ENCODE measurements at regions not wholly inside any gene's neighbourhood (a gene's known extent, or its start where the extent isn't known, plus 50 kb on each side); places are given as distances from the start of the nearest gene placed in this dataset.

- no peaks in the 10 kb centered on the region for H3K9me3 ChIP-seq (ENCODE audit: control insufficient read depth, low read length)
- H2BK5ac ChIP-seq (ENCODE audit: low read depth, low read length, poor library complexity, severe bottlenecking), result no peak overlapping the region
- H3K4me3 ChIP-seq (ENCODE audit: insufficient read depth in 1 of 2, low read depth in 1 of 2, low read length in 2 of 2), result no peak overlapping the region
- no peak overlapping the region for H4K8ac ChIP-seq (ENCODE audit: low read length)
- H2AK5ac ChIP-seq (ENCODE audit: low read length, severe bottlenecking), result peak overlapping the region; percentile 30
- H2BK15ac ChIP-seq (ENCODE audit: low read depth, poor library complexity, severe bottlenecking), result no peak overlapping the region
- no peak overlapping the region for H3K14ac ChIP-seq (ENCODE audit: low read length in 2 of 2)
- H2BK120ac ChIP-seq (ENCODE audit: low read depth, low read length), result no peak overlapping the region
- no peak overlapping the region for H2AFZ ChIP-seq (ENCODE audit: low read depth, low read length)
- no peak overlapping the region for H3K27ac ChIP-seq (ENCODE audit: low read length, poor library complexity, severe bottlenecking)
- H3K79me1 ChIP-seq (replicated peaks; ENCODE audit: low read length, poor library complexity, severe bottlenecking), result no peaks in the 10 kb centered on the region
- peaks cover 8% of the 10 kb centered on the region for H3K4me1 ChIP-seq (ENCODE audit: control insufficient read depth, insufficient read depth, low read depth, low read length)
- H3K36me3 ChIP-seq (ENCODE audit: control insufficient read depth in 1 of 2, insufficient read depth in 2 of 2, low read depth in 1 of 2, low read length in 2 of 2), result peaks cover 4 to 6% of the 10 kb centered on the region in 2 experiments
- H3K27me3 ChIP-seq (ENCODE audit: control insufficient read depth in 1 of 2, insufficient read depth in 1 of 2, low read length in 2 of 2), result no peaks in the 10 kb centered on the region
- no peak overlapping the region for H3K4ac ChIP-seq (ENCODE audit: low read depth in 1 of 2, low read length in 2 of 2)
- DNase-seq, result no peak
- WGBS, result 99% methylated on average over 4 of the region's 4 CpGs
- H3K9ac ChIP-seq (ENCODE audit: low read length), result no peak overlapping the region
- H3K23ac ChIP-seq (ENCODE audit: low read length in 2 of 2), result no peak overlapping the region
- no peak overlapping the region for H4K91ac ChIP-seq (ENCODE audit: low read length)
- no peak overlapping the region for H2BK12ac ChIP-seq (ENCODE audit: low read length in 2 of 2)
- no peak overlapping the region for H3K18ac ChIP-seq (ENCODE audit: low read depth in 1 of 2, low read length in 2 of 2)
- no peak overlapping the region for H3K4me2 ChIP-seq (ENCODE audit: low read length, poor library complexity, severe bottlenecking)
Measured at GRCh38 chr9:109990541-109990940, 210.5 kb downstream of the PALM2AKAP2 start.

GRCh38 chr9:109992293-109992692, 212.3 kb downstream of the PALM2AKAP2 start:
- no peak overlapping the region for H3K23ac ChIP-seq (ENCODE audit: low read length in 2 of 2)
- no peak overlapping the region for H3K9ac ChIP-seq (ENCODE audit: low read length)
- H3K4ac ChIP-seq (ENCODE audit: low read depth in 1 of 2, low read length in 2 of 2), result no peak overlapping the region
- no peak overlapping the region for H4K91ac ChIP-seq (ENCODE audit: low read length)
- H3K27me3 ChIP-seq (ENCODE audit: control insufficient read depth in 1 of 2, insufficient read depth in 1 of 2, low read length in 2 of 2), result no peaks in the 10 kb centered on the region
- no peak overlapping the region for H3K18ac ChIP-seq (ENCODE audit: low read depth in 1 of 2, low read length in 2 of 2)
- no peak overlapping the region for H2BK15ac ChIP-seq (ENCODE audit: low read depth, poor library complexity, severe bottlenecking)
- no peak for DNase-seq
- no peak overlapping the region for H3K4me3 ChIP-seq (ENCODE audit: insufficient read depth in 1 of 2, low read depth in 1 of 2, low read length in 2 of 2)
- WGBS, result 0% methylated on average over 1 of the region's 1 CpG
- H3K27ac ChIP-seq (ENCODE audit: low read length, poor library complexity, severe bottlenecking), result no peak overlapping the region
- no peak overlapping the region for H2AK5ac ChIP-seq (ENCODE audit: low read length, severe bottlenecking)
- no peak overlapping the region for H3K4me2 ChIP-seq (ENCODE audit: low read length, poor library complexity, severe bottlenecking)
- no peak overlapping the region for H4K8ac ChIP-seq (ENCODE audit: low read length)
- no peaks in the 10 kb centered on the region for H3K9me3 ChIP-seq (ENCODE audit: control insufficient read depth, low read length)
- H3K79me1 ChIP-seq (replicated peaks; ENCODE audit: low read length, poor library complexity, severe bottlenecking), result no peaks in the 10 kb centered on the region
- peaks cover 11% of the 10 kb centered on the region for H3K4me1 ChIP-seq (ENCODE audit: control insufficient read depth, insufficient read depth, low read depth, low read length)
- H3K14ac ChIP-seq (ENCODE audit: low read length in 2 of 2), result no peak overlapping the region
- H2AFZ ChIP-seq (ENCODE audit: low read depth, low read length), result no peak overlapping the region
- H2BK5ac ChIP-seq (ENCODE audit: low read depth, low read length, poor library complexity, severe bottlenecking), result no peak overlapping the region
- H2BK12ac ChIP-seq (ENCODE audit: low read length in 2 of 2), result no peak overlapping the region
- peaks cover 4 to 11% of the 10 kb centered on the region in 2 experiments for H3K36me3 ChIP-seq (ENCODE audit: control insufficient read depth in 1 of 2, insufficient read depth in 2 of 2, low read depth in 1 of 2, low read length in 2 of 2)
- H2BK120ac ChIP-seq (ENCODE audit: low read depth, low read length), result no peak overlapping the region

GRCh38 chr9:109993250-109993978, 213.4 kb downstream of the PALM2AKAP2 start:
- no peak overlapping the region for H3K4me3 ChIP-seq (ENCODE audit: insufficient read depth in 1 of 2, low read depth in 1 of 2, low read length in 2 of 2)
- H3K27me3 ChIP-seq (ENCODE audit: control insufficient read depth in 1 of 2, insufficient read depth in 1 of 2, low read length in 2 of 2), result no peaks in the 10 kb centered on the region
- no peak overlapping the region for H3K9ac ChIP-seq (ENCODE audit: low read length)
- H3K9me3 ChIP-seq (ENCODE audit: control insufficient read depth, low read length), result no peaks in the 10 kb centered on the region
- H2AFZ ChIP-seq (ENCODE audit: low read depth, low read length), result no peak overlapping the region
- peak overlapping the region in 1 of 2 experiments; percentile 29 for H3K18ac ChIP-seq (ENCODE audit: low read depth in 1 of 2, low read length in 2 of 2)
- H3K4me1 ChIP-seq (ENCODE audit: control insufficient read depth, insufficient read depth, low read depth, low read length), result peaks cover 11% of the 10 kb centered on the region
- H2BK12ac ChIP-seq (ENCODE audit: low read length in 2 of 2), result no peak overlapping the region
- no peak overlapping the region for H3K23ac ChIP-seq (ENCODE audit: low read length in 2 of 2)
- DNase-seq, result no peak
- H2BK15ac ChIP-seq (ENCODE audit: low read depth, poor library complexity, severe bottlenecking), result no peak overlapping the region
- no peak overlapping the region for H4K91ac ChIP-seq (ENCODE audit: low read length)
- no peak overlapping the region for H2BK120ac ChIP-seq (ENCODE audit: low read depth, low read length)
- no peak overlapping the region for H3K27ac ChIP-seq (ENCODE audit: low read length, poor library complexity, severe bottlenecking)
- no peak overlapping the region for H2BK5ac ChIP-seq (ENCODE audit: low read depth, low read length, poor library complexity, severe bottlenecking)
- H3K79me1 ChIP-seq (replicated peaks; ENCODE audit: low read length, poor library complexity, severe bottlenecking), result no peaks in the 10 kb centered on the region
- H3K4me2 ChIP-seq (ENCODE audit: low read length, poor library complexity, severe bottlenecking), result no peak overlapping the region
- H3K14ac ChIP-seq (ENCODE audit: low read length in 2 of 2), result no peak overlapping the region
- H3K36me3 ChIP-seq (ENCODE audit: control insufficient read depth in 1 of 2, insufficient read depth in 2 of 2, low read depth in 1 of 2, low read length in 2 of 2), result peaks cover 4 to 11% of the 10 kb centered on the region in 2 experiments
- WGBS, result 76% methylated on average over 2 of the region's 2 CpGs
- no peak overlapping the region for H2AK5ac ChIP-seq (ENCODE audit: low read length, severe bottlenecking)
- no peak overlapping the region for H4K8ac ChIP-seq (ENCODE audit: low read length)
- H3K4ac ChIP-seq (ENCODE audit: low read depth in 1 of 2, low read length in 2 of 2), result no peak overlapping the region

- H3K14ac ChIP-seq (ENCODE audit: low read length in 2 of 2), result no peak overlapping the region
- H3K27me3 ChIP-seq (ENCODE audit: control insufficient read depth in 1 of 2, insufficient read depth in 1 of 2, low read length in 2 of 2), result no peaks in the 10 kb centered on the region
- H3K4me2 ChIP-seq (ENCODE audit: low read length, poor library complexity, severe bottlenecking), result no peak overlapping the region
- H2BK15ac ChIP-seq (ENCODE audit: low read depth, poor library complexity, severe bottlenecking), result no peak overlapping the region
- H2AK5ac ChIP-seq (ENCODE audit: low read length, severe bottlenecking), result no peak overlapping the region
- peaks cover 4 to 11% of the 10 kb centered on the region in 2 experiments for H3K36me3 ChIP-seq (ENCODE audit: control insufficient read depth in 1 of 2, insufficient read depth in 2 of 2, low read depth in 1 of 2, low read length in 2 of 2)
- no peak overlapping the region for H4K91ac ChIP-seq (ENCODE audit: low read length)
- H2BK120ac ChIP-seq (ENCODE audit: low read depth, low read length), result no peak overlapping the region
- H2AFZ ChIP-seq (ENCODE audit: low read depth, low read length), result no peak overlapping the region
- no peak for DNase-seq
- no peak overlapping the region for H3K9ac ChIP-seq (ENCODE audit: low read length)
- H3K4me1 ChIP-seq (ENCODE audit: control insufficient read depth, insufficient read depth, low read depth, low read length), result peaks cover 11% of the 10 kb centered on the region
- no peak overlapping the region for H3K23ac ChIP-seq (ENCODE audit: low read length in 2 of 2)
- peaks cover 2% of the 10 kb centered on the region for H3K79me1 ChIP-seq (replicated peaks; ENCODE audit: low read length, poor library complexity, severe bottlenecking)
- WGBS, result 95% methylated on average over 3 of the region's 3 CpGs
- H3K18ac ChIP-seq (ENCODE audit: low read depth in 1 of 2, low read length in 2 of 2), result no peak overlapping the region
- no peak overlapping the region for H2BK12ac ChIP-seq (ENCODE audit: low read length in 2 of 2)
- H2BK5ac ChIP-seq (ENCODE audit: low read depth, low read length, poor library complexity, severe bottlenecking), result no peak overlapping the region
- H3K27ac ChIP-seq (ENCODE audit: low read length, poor library complexity, severe bottlenecking), result no peak overlapping the region
- H3K9me3 ChIP-seq (ENCODE audit: control insufficient read depth, low read length), result no peaks in the 10 kb centered on the region
- H3K4me3 ChIP-seq (ENCODE audit: insufficient read depth in 1 of 2, low read depth in 1 of 2, low read length in 2 of 2), result no peak overlapping the region
- H4K8ac ChIP-seq (ENCODE audit: low read length), result no peak overlapping the region
- H3K4ac ChIP-seq (ENCODE audit: low read depth in 1 of 2, low read length in 2 of 2), result no peak overlapping the region
Measured at GRCh38 chr9:109994141-109994540, 213.8 kb downstream of the C9orf152 start.
